Activated T-helper 1 cell treated with anti-CD3 and anti-CD28 coated beads, Interleukin-12 subunit alpha, Interleukin-12 subunit beta, Interleukin-2, Interleukin-4 antibody, amounts not matched to agents 30 ng/mL and 10 ng/mL and 1 ng/mL, durations not matched to agents 14 hours and 24 hours and 36 hours (primary cell): ENCODE measurements at regions not wholly inside any gene's neighbourhood (a gene's known extent, or its start where the extent isn't known, plus 50 kb on each side); places are given as distances from the start of the nearest gene placed in this dataset.
"Not testable (repeated sequence)": the region's sequence is repeated elsewhere in the genome, so short reads cannot be mapped to it uniquely, and the experiment has no call there.

ENCODE experiments used
- DNase-seq: peaks from one replicate; pipeline ENCODE4 v3.0.0; 2021; ENCODE audit warnings: low spot score
- H3K27ac Mint-ChIP-seq: one replicate; pipeline ENCODE4 v1.8.0; 2021; ENCODE audit warnings: mild to moderate bottlenecking, mixed read lengths
- H3K27me3 Mint-ChIP-seq: one replicate; pipeline ENCODE4 v1.8.0; 2022; ENCODE audit warnings: mild to moderate bottlenecking, moderate library complexity, mixed read lengths; ENCODE audit not compliant: insufficient read depth
- H3K36me3 Mint-ChIP-seq: one replicate; pipeline ENCODE4 v1.8.0; 2021; ENCODE audit warnings: low read depth, mixed read lengths
- H3K4me1 Mint-ChIP-seq: one replicate; pipeline ENCODE4 v1.8.0; 2021; ENCODE audit warnings: low read depth, mixed read lengths
- H3K4me3 Mint-ChIP-seq: one replicate; pipeline ENCODE4 v1.8.0; 2021; ENCODE audit warnings: mild to moderate bottlenecking, moderate library complexity, mixed read lengths
- H3K9me3 Mint-ChIP-seq: one replicate; pipeline ENCODE4 v1.8.0; 2021; ENCODE audit warnings: mixed read lengths
- intact Hi-C: fragments of 100-400 bp; cut with micrococcal nuclease; formaldehyde crosslinking; loops from one replicate; pipeline ENCODE4 v1.15.1; 2024

DNA sequence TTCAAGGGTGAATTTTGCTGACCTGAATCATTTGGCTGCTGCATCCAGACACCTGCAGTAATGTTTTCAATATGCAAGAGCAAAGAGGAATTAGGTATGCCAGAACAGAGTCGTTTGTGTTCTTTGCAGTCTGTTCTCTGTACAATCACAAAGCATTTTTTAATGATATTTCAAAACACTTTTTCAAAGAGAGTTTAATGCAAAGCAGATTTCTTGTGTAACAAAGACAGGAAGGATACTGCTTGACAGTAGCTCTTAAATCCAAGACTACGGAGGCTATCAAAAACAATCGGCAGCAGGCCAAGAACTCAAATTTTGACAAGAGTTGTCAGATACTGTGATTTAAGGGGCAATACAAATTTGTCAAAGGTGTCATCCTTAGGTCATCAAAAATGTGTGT, 341.9 kb downstream of the GADD45G start:
- Mint-ChIP-seq H3K27ac (no peak overlapping the region), H3K27me3 (peaks cover 6% of the 10 kb centered on the region), H3K9me3 (no peaks in the 10 kb centered on the region), H3K4me1 (peaks cover 5% of the 10 kb centered on the region), H3K36me3 (peaks cover 1% of the 10 kb centered on the region), H3K4me3 (no peak overlapping the region)
- intact Hi-C loops = no loop called here
- DNase-seq = no peak

DNA sequence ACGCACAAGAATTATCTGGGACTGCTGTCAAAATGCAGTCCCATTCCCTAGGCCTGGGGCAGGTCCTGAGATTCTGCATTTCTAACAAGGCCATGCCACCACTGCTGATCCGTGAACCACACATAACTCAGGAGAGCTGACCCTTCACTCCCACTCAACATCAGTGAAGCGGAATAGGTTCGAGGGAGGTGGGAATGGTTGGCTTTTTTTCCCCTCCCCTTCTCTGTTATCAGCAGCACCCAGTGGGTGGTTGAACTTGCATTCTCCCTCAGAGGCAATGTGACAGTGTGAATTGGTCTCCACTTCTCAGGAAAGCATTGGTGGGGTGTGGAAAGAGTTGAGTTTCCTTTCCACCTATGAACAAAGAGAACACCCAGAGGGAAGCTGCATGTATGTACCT, 344.3 kb downstream of the GADD45G start:
- Mint-ChIP-seq H3K36me3 (peaks cover 1% of the 10 kb centered on the region), H3K27ac (no peak overlapping the region)

DNA sequence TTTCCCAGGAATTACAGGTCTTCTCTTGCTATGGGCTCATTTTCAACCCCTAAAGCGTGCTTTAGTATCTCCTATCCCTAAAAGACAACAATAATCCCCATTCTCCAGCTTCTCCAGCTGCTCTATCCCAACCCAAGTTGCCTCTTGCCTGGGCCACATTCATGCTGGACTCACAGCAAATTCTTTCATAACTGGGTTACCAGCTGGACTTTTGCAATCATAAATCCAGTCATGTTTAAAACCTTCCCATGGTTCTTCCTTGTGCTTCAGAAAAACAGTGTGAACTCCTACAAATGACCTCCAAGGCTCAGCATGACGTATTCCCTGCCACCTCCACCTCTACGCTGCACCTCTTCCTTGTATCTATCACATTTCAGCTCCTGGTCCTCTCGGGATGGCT, 346.9 kb downstream of the GADD45G start:
- no peak overlapping the region for H3K27ac Mint-ChIP-seq
- no peaks in the 10 kb centered on the region for H3K36me3 Mint-ChIP-seq
- H3K27me3 Mint-ChIP-seq = peaks cover 2% of the 10 kb centered on the region
- no peak overlapping the region for H3K4me3 Mint-ChIP-seq
- peaks cover 11% of the 10 kb centered on the region for H3K4me1 Mint-ChIP-seq
- no peaks in the 10 kb centered on the region for H3K9me3 Mint-ChIP-seq
- DNase-seq = no peak
- intact Hi-C loops = no loop called here

More for the DNA sequence above, 344.3 kb downstream of the GADD45G start:
- DNase-seq = no peak
- intact Hi-C loops = no loop called here
- Mint-ChIP-seq H3K9me3 (no peaks in the 10 kb centered on the region), H3K27me3 (peaks cover 2% of the 10 kb centered on the region), H3K4me1 (peaks cover 11% of the 10 kb centered on the region), H3K4me3 (no peak overlapping the region)

DNA sequence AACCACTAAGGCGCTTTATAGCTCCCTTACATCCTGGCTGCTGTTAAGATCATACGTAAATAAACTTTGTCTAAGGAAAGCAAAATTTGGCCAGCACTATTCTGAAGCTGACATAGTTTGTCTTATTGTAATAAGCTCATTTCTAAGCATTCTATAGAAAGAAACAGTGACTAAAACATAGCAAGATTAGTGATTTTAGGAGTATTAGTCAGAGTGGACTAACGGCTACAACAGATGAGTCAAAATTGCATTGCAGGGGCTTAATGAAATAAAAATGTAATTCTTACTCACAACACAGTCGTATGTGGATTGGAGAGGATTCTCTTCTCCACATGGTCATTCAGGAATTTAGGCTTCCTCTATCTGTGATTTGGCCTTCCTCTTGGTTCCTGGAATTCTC, 347.6 kb downstream of the GADD45G start:
- Mint-ChIP-seq H3K27ac (no peak overlapping the region), H3K4me3 (no peak overlapping the region), H3K9me3 (no peaks in the 10 kb centered on the region), H3K27me3 (peaks cover 2% of the 10 kb centered on the region), H3K4me1 (peaks cover 11% of the 10 kb centered on the region), H3K36me3 (no peaks in the 10 kb centered on the region)
- intact Hi-C loops = no loop called here
- no peak for DNase-seq

DNA sequence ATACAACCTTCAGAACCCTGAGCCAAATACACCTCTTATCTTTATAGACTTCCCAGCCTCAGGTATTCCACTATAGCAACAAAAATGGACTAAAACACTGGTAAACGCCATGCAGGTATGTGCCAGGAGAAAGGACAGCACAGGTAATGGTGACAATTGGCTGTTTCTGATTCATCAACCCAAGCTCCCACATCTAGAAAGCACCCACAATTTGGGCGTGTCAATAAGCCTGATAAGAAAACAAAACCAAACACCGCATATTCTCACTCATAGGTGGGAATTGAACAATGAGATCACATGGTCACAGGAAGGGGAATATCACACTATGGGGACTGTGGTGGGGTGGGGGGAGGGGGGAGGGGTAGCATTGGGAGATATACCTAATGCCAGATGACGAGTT, 348.5 kb downstream of the GADD45G start:
- DNase-seq, H3K4me3 Mint-ChIP-seq, H3K27me3 Mint-ChIP-seq, H3K9me3 Mint-ChIP-seq, H3K27ac Mint-ChIP-seq, intact Hi-C loops, H3K36me3 Mint-ChIP-seq: not testable (repeated sequence)
- peaks cover 11% of the 10 kb centered on the region for H3K4me1 Mint-ChIP-seq

DNA sequence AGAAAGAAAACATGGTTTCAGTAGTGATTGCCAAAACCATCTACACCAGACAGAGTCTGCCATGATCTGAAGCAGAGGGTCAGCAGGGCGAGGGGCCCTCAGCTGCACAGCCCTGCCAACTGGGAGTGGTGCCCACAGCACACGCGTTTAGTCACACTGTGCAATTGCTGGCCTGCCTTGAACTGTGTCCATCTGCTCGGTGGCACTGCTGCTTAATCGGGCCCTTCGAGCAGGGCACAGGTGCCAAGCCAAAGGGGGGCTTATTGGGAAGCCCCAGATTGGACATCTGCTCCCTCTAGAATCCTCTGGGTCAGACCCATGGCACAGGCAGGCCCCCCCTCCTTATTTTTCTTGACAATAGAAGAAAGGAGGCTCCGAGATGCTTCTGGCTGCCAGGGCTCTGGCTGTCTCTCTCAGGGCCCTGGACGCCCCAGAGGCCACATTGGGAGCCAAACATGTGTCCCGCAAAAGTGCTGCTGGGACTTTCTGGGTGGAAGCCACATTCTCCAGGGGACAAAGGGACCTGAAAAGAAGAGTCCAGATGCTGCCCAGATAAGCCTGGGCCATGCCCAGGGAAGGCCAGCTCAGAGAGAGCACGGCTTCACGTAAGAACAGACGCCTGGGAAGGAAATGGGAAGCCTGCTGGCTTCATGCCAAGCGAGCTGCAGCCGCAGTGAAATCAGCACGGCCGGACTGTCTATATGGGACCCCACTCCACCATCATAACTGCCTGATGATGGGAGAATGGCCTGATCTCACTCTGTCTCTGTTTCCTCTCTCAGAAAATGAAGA, 349.2 kb downstream of the GADD45G start:
- Mint-ChIP-seq H3K36me3 (no peaks in the 10 kb centered on the region), H3K27me3 (peaks cover 2% of the 10 kb centered on the region), H3K27ac (no peak overlapping the region), H3K9me3 (no peaks in the 10 kb centered on the region), H3K4me3 (no peak overlapping the region), H3K4me1 (peaks cover 11% of the 10 kb centered on the region)
- intact Hi-C loops = no loop called here
- no peak for DNase-seq

DNA sequence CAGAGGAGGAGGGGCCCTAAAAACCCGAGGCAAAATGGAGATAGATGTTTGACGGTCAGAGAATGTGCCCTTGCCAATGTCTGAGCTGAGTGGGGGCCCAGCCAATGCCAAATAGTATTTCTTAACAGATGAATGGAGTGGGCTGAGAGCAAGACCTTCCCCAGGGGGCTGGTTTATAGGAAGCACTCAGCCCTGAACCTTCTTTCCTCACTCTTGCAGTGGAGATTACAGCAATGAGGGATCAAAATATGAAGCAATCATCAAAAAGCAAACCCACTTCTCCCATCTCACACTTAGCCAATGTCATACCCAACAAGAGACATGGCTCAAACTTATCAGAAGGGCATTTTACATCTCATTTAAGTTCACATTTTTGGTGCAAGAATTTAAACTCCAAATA, 350.3 kb downstream of the GADD45G start:
- H3K4me3 Mint-ChIP-seq = no peak overlapping the region
- intact Hi-C loops = no loop called here
- peaks cover 2% of the 10 kb centered on the region for H3K27me3 Mint-ChIP-seq
- no peak for DNase-seq
- no peak overlapping the region for H3K27ac Mint-ChIP-seq
- no peaks in the 10 kb centered on the region for H3K9me3 Mint-ChIP-seq
- H3K4me1 Mint-ChIP-seq = peaks cover 11% of the 10 kb centered on the region
- H3K36me3 Mint-ChIP-seq = no peaks in the 10 kb centered on the region

DNA sequence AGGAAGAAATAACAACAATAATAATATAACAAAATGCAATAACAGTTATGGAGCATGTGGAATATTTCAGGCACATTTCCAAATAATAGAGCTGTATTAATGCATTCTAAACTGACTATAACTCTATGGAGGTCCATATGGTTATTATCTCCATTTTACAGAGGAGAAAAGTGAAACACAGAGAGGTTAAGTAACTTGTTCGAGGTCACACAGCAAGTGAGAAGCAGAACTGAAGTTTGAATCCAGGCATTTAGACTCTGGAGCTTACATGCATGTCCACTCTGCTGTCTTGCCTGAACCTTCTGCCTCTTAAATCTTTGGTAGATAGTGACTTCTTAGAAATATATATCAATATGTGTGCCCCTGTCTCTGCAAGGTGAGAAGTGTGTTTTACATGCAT, 350.8 kb downstream of the GADD45G start:
- Mint-ChIP-seq H3K4me1 (peaks cover 11% of the 10 kb centered on the region), H3K27me3 (peaks cover 2% of the 10 kb centered on the region), H3K9me3 (no peaks in the 10 kb centered on the region), H3K27ac (no peak overlapping the region), H3K36me3 (no peaks in the 10 kb centered on the region), H3K4me3 (no peak overlapping the region)
- intact Hi-C loops = no loop called here
- DNase-seq = no peak

DNA sequence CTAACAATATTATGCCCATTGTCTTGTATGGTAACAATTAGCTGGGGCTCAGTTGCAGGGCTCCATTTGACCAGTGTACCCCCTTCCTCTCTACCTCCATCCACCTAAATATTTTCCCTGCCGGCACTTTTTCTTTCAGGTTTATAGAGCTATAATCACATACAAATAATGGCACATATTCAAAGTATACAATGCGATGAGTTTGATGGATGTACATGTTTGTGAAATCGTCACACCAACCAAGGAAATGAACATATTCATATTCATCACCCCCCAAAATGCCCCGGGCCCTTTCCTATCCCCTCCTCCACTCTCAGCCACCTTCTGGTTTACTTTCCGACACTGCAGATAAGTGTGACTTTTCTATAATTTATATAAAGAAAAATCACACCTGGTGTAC, 351.5 kb downstream of the GADD45G start:
- intact Hi-C loops = no loop called here
- H3K27ac Mint-ChIP-seq = no peak overlapping the region

DNA sequence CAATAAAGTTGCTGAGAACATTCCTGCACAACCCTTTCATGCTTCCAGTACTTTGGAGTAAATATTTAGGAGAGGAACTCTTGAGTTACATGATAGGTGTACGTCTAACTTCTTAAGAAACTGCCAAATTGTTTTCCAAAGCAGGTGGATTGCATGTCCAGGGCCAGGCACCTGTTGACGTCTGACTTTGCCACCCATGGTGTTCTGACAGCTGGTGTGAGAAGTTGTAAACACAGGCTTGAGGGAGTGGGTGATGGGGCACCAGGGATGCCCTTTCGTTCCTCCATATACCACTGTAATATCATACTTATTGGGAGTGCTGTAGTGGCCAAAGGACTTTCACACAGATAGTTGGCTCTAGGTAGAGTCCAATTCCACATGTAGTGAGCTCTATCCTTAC, 352.1 kb downstream of the GADD45G start:
- no peaks in the 10 kb centered on the region for H3K9me3 Mint-ChIP-seq
- intact Hi-C loops = no loop called here
- H3K27ac Mint-ChIP-seq = no peak overlapping the region
- peaks cover 5% of the 10 kb centered on the region for H3K27me3 Mint-ChIP-seq
- DNase-seq = no peak
- H3K36me3 Mint-ChIP-seq = no peaks in the 10 kb centered on the region
- H3K4me1 Mint-ChIP-seq = peaks cover 23% of the 10 kb centered on the region
- no peak overlapping the region for H3K4me3 Mint-ChIP-seq

More for the DNA sequence above, 351.5 kb downstream of the GADD45G start:
- peaks cover 17% of the 10 kb centered on the region for H3K4me1 Mint-ChIP-seq
- no peak for DNase-seq
- no peaks in the 10 kb centered on the region for H3K36me3 Mint-ChIP-seq
- peaks cover 5% of the 10 kb centered on the region for H3K27me3 Mint-ChIP-seq
- no peak overlapping the region for H3K4me3 Mint-ChIP-seq
- H3K9me3 Mint-ChIP-seq = no peaks in the 10 kb centered on the region

DNA sequence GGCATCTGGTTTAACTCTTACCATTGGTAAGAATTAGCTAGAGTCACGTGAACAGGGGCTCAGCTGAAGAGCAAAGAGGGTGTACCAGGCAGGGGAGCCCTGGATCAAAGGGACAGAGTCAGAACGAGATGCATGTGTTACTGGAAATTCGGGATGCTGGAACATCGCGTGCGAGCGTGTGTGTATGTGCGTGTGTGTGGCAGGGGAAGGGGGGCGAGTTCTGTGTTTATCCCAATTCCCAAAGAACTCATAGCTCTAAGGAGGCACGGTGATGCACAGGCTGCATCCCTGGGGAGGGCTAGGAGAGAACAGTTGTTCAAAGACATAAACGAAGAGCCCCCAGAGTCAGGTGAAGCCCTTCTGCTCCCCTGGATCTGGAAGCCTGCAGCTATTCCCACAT, 353.3 kb downstream of the GADD45G start:
- H3K27me3 Mint-ChIP-seq = peaks cover 6% of the 10 kb centered on the region
- no peak overlapping the region for H3K4me3 Mint-ChIP-seq
- no peaks in the 10 kb centered on the region for H3K9me3 Mint-ChIP-seq
- H3K36me3 Mint-ChIP-seq = no peaks in the 10 kb centered on the region
- no peak for DNase-seq
- H3K4me1 Mint-ChIP-seq = peaks cover 18% of the 10 kb centered on the region
- H3K27ac Mint-ChIP-seq = no peak overlapping the region
- intact Hi-C loops = no loop called here

DNA sequence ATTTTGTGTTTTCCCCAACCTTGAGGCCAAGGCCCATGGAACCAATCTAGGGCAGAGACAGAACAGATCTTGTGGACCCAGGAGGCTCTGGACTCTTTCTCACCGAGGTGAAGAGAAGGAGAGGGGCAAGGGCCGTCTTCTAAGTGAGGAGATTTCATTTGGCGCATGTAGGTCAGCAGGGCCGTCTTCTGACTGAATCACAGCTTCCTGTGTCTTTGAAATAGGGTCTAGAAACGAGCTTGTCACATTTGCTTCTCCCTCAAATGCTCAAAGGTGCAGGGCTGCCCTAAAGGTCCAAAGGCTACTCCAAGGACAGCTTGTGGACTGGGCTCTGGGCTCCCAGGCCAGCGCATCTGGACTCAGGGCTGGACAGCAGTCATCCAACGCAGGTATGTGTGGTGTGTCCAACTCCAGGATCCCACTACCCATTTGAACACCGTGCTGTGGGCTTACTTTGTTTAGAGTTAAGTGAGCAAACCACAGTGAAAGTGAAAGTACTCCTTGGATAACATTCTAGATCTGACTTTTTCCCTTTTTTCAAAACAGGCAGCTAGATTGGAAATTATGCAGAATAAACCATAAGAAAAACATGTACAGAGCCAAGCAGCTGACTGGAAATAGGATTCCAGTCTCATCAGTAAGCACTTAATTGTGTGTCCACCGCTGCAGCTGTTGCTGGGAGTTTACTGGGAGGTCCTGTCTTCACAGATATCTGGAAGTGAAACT, 357.0 kb downstream of the GADD45G start:
- H3K27me3 Mint-ChIP-seq = peaks cover 6% of the 10 kb centered on the region
- H3K36me3 Mint-ChIP-seq = peaks cover 2% of the 10 kb centered on the region
- H3K9me3 Mint-ChIP-seq = no peaks in the 10 kb centered on the region
- peak overlapping the region; percentile 41 for H3K27ac Mint-ChIP-seq
- peaks cover 15% of the 10 kb centered on the region for H3K4me1 Mint-ChIP-seq
- no peak for DNase-seq
- intact Hi-C loops = loop anchor here (1.0 to 5.0 kb wide), 2 partner anchors 22 to 36 kb away; no protein-coding TSS in a partner anchor
- no peak overlapping the region for H3K4me3 Mint-ChIP-seq

DNA sequence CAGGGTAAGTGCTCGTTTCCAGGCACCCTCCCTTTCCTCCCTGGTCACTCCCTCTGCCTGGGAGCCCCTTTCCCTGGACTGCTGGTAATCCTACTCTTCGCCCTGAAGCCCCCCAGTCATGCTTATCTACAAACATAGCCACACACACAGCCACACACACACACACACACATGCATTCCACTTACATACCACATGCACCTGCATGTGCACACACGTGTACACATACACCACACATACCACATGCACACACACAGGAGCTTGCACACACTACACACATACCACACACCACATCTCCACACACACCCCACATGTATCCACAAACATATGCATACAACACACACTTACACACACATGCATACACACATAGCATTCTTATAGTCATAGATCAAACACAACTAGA, 358.5 kb downstream of the GADD45G start:
- intact Hi-C loops = loop anchor here (5.0 kb wide), 1 partner anchor 34 kb away; no protein-coding TSS in a partner anchor
- no peak for DNase-seq
- Mint-ChIP-seq H3K9me3 (no peaks in the 10 kb centered on the region), H3K4me3 (no peak overlapping the region), H3K36me3 (peaks cover 2% of the 10 kb centered on the region), H3K4me1 (peaks cover 21% of the 10 kb centered on the region), H3K27me3 (peaks cover 6% of the 10 kb centered on the region), H3K27ac (no peak overlapping the region)
